ENCODE measurements at regions not wholly inside any gene's neighbourhood (a gene's known extent, or its start where the extent isn't known, plus 50 kb on each side); places are given as distances from the start of the nearest gene placed in this dataset.

- TF ChIP-seq, protein P1, sequence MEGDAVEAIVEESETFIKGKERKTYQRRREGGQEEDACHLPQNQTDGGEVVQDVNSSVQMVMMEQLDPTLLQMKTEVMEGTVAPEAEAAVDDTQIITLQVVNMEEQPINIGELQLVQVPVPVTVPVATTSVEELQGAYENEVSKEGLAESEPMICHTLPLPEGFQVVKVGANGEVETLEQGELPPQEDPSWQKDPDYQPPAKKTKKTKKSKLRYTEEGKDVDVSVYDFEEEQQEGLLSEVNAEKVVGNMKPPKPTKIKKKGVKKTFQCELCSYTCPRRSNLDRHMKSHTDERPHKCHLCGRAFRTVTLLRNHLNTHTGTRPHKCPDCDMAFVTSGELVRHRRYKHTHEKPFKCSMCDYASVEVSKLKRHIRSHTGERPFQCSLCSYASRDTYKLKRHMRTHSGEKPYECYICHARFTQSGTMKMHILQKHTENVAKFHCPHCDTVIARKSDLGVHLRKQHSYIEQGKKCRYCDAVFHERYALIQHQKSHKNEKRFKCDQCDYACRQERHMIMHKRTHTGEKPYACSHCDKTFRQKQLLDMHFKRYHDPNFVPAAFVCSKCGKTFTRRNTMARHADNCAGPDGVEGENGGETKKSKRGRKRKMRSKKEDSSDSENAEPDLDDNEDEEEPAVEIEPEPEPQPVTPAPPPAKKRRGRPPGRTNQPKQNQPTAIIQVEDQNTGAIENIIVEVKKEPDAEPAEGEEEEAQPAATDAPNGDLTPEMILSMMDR (IDR thresholded peaks at IDR 0.05), result no peak
- intact Hi-C loops (cut with DNase I), result no loop called here
Observed at GRCh38 chr7:94270772-94271171, 123.9 kb upstream of the COL1A2 start.

DNA sequence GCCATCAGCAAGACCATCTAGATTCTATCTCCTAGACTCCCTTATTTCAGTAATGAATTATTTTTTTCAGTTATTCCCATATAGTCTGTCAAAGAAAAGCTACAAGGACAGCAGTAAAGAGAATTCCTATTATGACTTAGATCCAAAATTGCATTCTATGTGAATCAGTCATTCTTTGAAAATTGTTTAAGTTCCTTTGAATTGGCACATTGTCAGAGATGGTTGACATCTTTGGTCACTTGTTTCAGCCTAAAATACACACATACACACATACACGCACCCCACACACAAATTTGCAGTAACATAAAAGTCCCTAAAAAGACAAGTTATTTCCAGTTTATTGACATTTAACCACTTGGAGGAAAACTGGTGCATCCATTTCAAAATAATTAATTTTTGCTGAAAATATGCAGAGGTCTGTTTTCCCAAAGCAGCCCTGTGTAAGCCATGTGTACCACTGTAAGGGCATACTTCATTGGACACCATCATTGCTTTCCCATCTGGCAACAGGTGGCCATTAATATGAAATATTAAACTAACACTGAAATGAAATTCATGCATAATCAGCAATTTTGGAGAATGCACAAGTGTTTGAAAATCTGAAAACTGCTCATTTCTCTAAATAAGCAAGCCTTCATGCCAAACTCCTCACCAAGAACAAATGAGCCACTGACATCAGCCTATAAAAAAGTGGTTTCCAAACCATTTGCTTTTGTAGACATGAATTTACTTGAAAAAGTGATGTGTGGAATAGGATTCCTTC, 121.7 kb upstream of the COL1A2 start:
- TF ChIP-seq, protein P1 (IDR thresholded peaks at IDR 0.05), result no peak
- intact Hi-C loops (cut with DNase I), result no loop called here
- H3K4me3 ChIP-seq, result no peak overlapping the region

More at GRCh38 chr7:94270772-94271171, 123.9 kb upstream of the COL1A2 start:
- no peak for DNase-seq
- no peak overlapping the region for H3K27ac ChIP-seq
- no peaks in the 10 kb centered on the region for H3K9me3 ChIP-seq
- no peaks in the 10 kb centered on the region for H3K36me3 ChIP-seq
- no peak overlapping the region for H3K4me3 ChIP-seq
- no peaks in the 10 kb centered on the region for H3K4me1 ChIP-seq
- H3K9ac ChIP-seq (ENCODE audit: low read depth in 2 of 2, low read length in 2 of 2), result no peak overlapping the region
- no peaks in the 10 kb centered on the region for H3K27me3 ChIP-seq

GRCh38 chr7:94274828-94275227, 119.9 kb upstream of the COL1A2 start:
- no peaks in the 10 kb centered on the region for H3K27me3 ChIP-seq
- no peaks in the 10 kb centered on the region for H3K36me3 ChIP-seq
- no peaks in the 10 kb centered on the region for H3K4me1 ChIP-seq
- H3K9me3 ChIP-seq, result no peaks in the 10 kb centered on the region
- no peak for DNase-seq
- H3K4me3 ChIP-seq, result no peak overlapping the region
- H3K9ac ChIP-seq (ENCODE audit: low read depth in 2 of 2, low read length in 2 of 2), result no peak overlapping the region
- intact Hi-C loops (cut with DNase I), result no loop called here
- no peak overlapping the region for H3K27ac ChIP-seq
- TF ChIP-seq, protein P1 (IDR thresholded peaks at IDR 0.05), result no peak

More for the DNA sequence above, 121.7 kb upstream of the COL1A2 start:
- no peak for DNase-seq
- Histone ChIP-seq H3K9ac (ENCODE audit: low read depth in 2 of 2, low read length in 2 of 2) (no peak overlapping the region), H3K27ac (no peak overlapping the region), H3K36me3 (no peaks in the 10 kb centered on the region), H3K9me3 (no peaks in the 10 kb centered on the region), H3K27me3 (no peaks in the 10 kb centered on the region), H3K4me1 (no peaks in the 10 kb centered on the region)

DNA sequence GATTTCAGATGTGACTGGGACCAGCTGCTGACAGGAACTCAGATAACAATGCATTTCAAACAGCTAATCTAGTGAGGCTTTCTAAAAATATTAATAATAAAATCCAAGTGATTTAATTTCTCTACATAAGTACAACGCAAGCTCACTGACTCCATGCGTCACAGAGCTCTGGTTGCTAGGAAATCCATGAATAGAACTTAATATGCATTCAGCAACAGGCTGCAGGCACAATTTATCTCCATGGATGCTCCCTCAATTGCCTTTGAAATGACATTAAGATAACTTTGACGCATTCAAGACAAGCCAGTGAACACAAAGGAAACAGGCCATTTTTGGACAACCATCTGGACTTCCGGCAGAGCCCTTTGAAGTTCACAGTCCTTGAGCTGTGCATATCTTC, 118.7 kb upstream of the COL1A2 start:
- H3K4me3 ChIP-seq, result no peak overlapping the region
- no peaks in the 10 kb centered on the region for H3K27me3 ChIP-seq
- no peaks in the 10 kb centered on the region for H3K9me3 ChIP-seq
- intact Hi-C loops (cut with DNase I), result no loop called here
- TF ChIP-seq, protein P1 (IDR thresholded peaks at IDR 0.05), result no peak
- no peaks in the 10 kb centered on the region for H3K36me3 ChIP-seq
- no peak overlapping the region for H3K9ac ChIP-seq (ENCODE audit: low read depth in 2 of 2, low read length in 2 of 2)
- no peak overlapping the region for H3K27ac ChIP-seq
- DNase-seq, result no peak
- H3K4me1 ChIP-seq, result no peaks in the 10 kb centered on the region

- H3K4me3 ChIP-seq, result no peak overlapping the region
- H3K27me3 ChIP-seq, result no peaks in the 10 kb centered on the region
- intact Hi-C loops (cut with DNase I), result no loop called here
- H3K4me1 ChIP-seq, result no peaks in the 10 kb centered on the region
- TF ChIP-seq, protein P1 (IDR thresholded peaks at IDR 0.05), result no peak
- no peaks in the 10 kb centered on the region for H3K9me3 ChIP-seq
- no peak for DNase-seq
- H3K36me3 ChIP-seq, result no peaks in the 10 kb centered on the region
- H3K9ac ChIP-seq (ENCODE audit: low read depth in 2 of 2, low read length in 2 of 2), result no peak overlapping the region
- no peak overlapping the region for H3K27ac ChIP-seq
Observed at GRCh38 chr7:94276795-94277194, 117.9 kb upstream of the COL1A2 start.

Data from colonic mucosa (tissue), 4 donors.